ENCODE measurements at regions not wholly inside any gene's neighbourhood (a gene's known extent, or its start where the extent isn't known, plus 50 kb on each side); places are given as distances from the start of the nearest gene placed in this dataset.

- H3K9ac ChIP-seq (ENCODE audit: low read length) = no peak overlapping the region
- TF ChIP-seq, protein P1, sequence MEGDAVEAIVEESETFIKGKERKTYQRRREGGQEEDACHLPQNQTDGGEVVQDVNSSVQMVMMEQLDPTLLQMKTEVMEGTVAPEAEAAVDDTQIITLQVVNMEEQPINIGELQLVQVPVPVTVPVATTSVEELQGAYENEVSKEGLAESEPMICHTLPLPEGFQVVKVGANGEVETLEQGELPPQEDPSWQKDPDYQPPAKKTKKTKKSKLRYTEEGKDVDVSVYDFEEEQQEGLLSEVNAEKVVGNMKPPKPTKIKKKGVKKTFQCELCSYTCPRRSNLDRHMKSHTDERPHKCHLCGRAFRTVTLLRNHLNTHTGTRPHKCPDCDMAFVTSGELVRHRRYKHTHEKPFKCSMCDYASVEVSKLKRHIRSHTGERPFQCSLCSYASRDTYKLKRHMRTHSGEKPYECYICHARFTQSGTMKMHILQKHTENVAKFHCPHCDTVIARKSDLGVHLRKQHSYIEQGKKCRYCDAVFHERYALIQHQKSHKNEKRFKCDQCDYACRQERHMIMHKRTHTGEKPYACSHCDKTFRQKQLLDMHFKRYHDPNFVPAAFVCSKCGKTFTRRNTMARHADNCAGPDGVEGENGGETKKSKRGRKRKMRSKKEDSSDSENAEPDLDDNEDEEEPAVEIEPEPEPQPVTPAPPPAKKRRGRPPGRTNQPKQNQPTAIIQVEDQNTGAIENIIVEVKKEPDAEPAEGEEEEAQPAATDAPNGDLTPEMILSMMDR (IDR thresholded peaks at IDR 0.05) = no peak
- TF ChIP-seq EZH2 (IDR thresholded peaks at IDR 0.05; ENCODE audit: borderline replicate concordance, insufficient read depth, low read depth, low read length, poor library complexity, severe bottlenecking) = no peak
- DNase-seq (no peak), ATAC-seq (ENCODE audit: low read depth) (no peak)
- POLR2A ChIA-PET = no interaction called here
- 87% methylated on average over 4 of the region's 4 CpGs for WGBS (ENCODE audit: insufficient coverage)
- H3K4me3 Mint-ChIP-seq = no peak overlapping the region
- no peaks in the 10 kb centered on the region for H3K79me2 ChIP-seq (ENCODE audit: control insufficient read depth, insufficient read depth, low read length)
- H3K9me3 Mint-ChIP-seq (ENCODE audit: insufficient read depth) = no peaks in the 10 kb centered on the region
- H4K20me1 ChIP-seq (ENCODE audit: control insufficient read depth, insufficient read depth, low read length, poor library complexity, severe bottlenecking) = no peaks in the 10 kb centered on the region
- H3K4me2 ChIP-seq (replicated peaks; ENCODE audit: low read depth, low read length, poor library complexity, severe bottlenecking) = no peak overlapping the region
- H3K27me3 ChIP-seq (replicated peaks in 1 of 4; ENCODE audit: control extremely low read depth in 1 of 4, control insufficient read depth in 3 of 4, insufficient read depth in 4 of 4, low read length in 3 of 4) = no peaks in the 10 kb centered on the region
- no peak overlapping the region for H3K27ac Mint-ChIP-seq
- intact Hi-C loops (cut with micrococcal nuclease) = no loop called here
- H3K4me1 Mint-ChIP-seq = no peaks in the 10 kb centered on the region
- H3K4me3 ChIP-seq (ENCODE audit: control extremely low read depth in 1 of 5, extremely low read depth in 1 of 5, insufficient read depth in 1 of 5, low read depth in 2 of 5, low read length in 4 of 5) = no peak overlapping the region
- CTCF ChIA-PET = no interaction called here
- H3K27me3 Mint-ChIP-seq = no peaks in the 10 kb centered on the region
- H3K36me3 ChIP-seq (replicated peaks in 1 of 2; ENCODE audit: control extremely low read depth in 1 of 2, control insufficient read depth in 1 of 2, extremely low read depth in 1 of 2, insufficient read depth in 2 of 2, low read length in 1 of 2) = no peaks in the 10 kb centered on the region
- no peaks in the 10 kb centered on the region for H3K4me1 ChIP-seq (ENCODE audit: control insufficient read depth in 2 of 2, insufficient read depth in 2 of 2, low read length in 2 of 2)
- H2AFZ ChIP-seq (ENCODE audit: insufficient read depth, low read depth, low read length, poor library complexity, severe bottlenecking) = no peak overlapping the region
- no peak overlapping the region for H3K27ac ChIP-seq (ENCODE audit: low read length in 2 of 2)
- H3K9me3 ChIP-seq (ENCODE audit: control extremely low read depth in 1 of 3, control insufficient read depth in 2 of 3, insufficient read depth in 1 of 3, low read length in 2 of 3) = peaks cover 0 to 6% (median 0%) of the 10 kb centered on the region in 3 donors
Observed at GRCh38 chr2:163306647-163307046, 429.2 kb downstream of the FIGN start.

- no peak for TF ChIP-seq EZH2 (IDR thresholded peaks at IDR 0.05; ENCODE audit: borderline replicate concordance, insufficient read depth, low read depth, low read length, poor library complexity, severe bottlenecking)
- TF ChIP-seq, protein P1 (IDR thresholded peaks at IDR 0.05) = no peak
- no peaks in the 10 kb centered on the region for H3K36me3 ChIP-seq (replicated peaks in 1 of 2; ENCODE audit: control extremely low read depth in 1 of 2, control insufficient read depth in 1 of 2, extremely low read depth in 1 of 2, insufficient read depth in 2 of 2, low read length in 1 of 2)
- no peak overlapping the region for H3K4me3 ChIP-seq (ENCODE audit: control extremely low read depth in 1 of 5, extremely low read depth in 1 of 5, insufficient read depth in 1 of 5, low read depth in 2 of 5, low read length in 4 of 5)
- POLR2A ChIA-PET = no interaction called here
- ATAC-seq (ENCODE audit: low read depth) (no peak), DNase-seq (no peak)
- Mint-ChIP-seq H3K4me3 (no peak overlapping the region), H3K9me3 (ENCODE audit: insufficient read depth) (no peaks in the 10 kb centered on the region), H3K27me3 (no peaks in the 10 kb centered on the region), H3K4me1 (no peaks in the 10 kb centered on the region), H3K27ac (no peak overlapping the region)
- no peak overlapping the region for H3K9ac ChIP-seq (ENCODE audit: low read length)
- peaks cover 0 to 6% (median 0%) of the 10 kb centered on the region in 3 donors for H3K9me3 ChIP-seq (ENCODE audit: control extremely low read depth in 1 of 3, control insufficient read depth in 2 of 3, insufficient read depth in 1 of 3, low read length in 2 of 3)
- no peak overlapping the region for H2AFZ ChIP-seq (ENCODE audit: insufficient read depth, low read depth, low read length, poor library complexity, severe bottlenecking)
- no peak overlapping the region for H3K4me2 ChIP-seq (replicated peaks; ENCODE audit: low read depth, low read length, poor library complexity, severe bottlenecking)
- H3K4me1 ChIP-seq (ENCODE audit: control insufficient read depth in 2 of 2, insufficient read depth in 2 of 2, low read length in 2 of 2) = no peaks in the 10 kb centered on the region
- no peak overlapping the region for H3K27ac ChIP-seq (ENCODE audit: low read length in 2 of 2)
- intact Hi-C loops (cut with micrococcal nuclease) = no loop called here
- CTCF ChIA-PET = no interaction called here
- H3K79me2 ChIP-seq (ENCODE audit: control insufficient read depth, insufficient read depth, low read length) = no peaks in the 10 kb centered on the region
- no CpG with 5 or more reads among the region's 1 CpG for whole genome bisulfite sequencing (ENCODE audit: insufficient coverage)
- H4K20me1 ChIP-seq (ENCODE audit: control insufficient read depth, insufficient read depth, low read length, poor library complexity, severe bottlenecking) = no peaks in the 10 kb centered on the region
- no peaks in the 10 kb centered on the region for H3K27me3 ChIP-seq (replicated peaks in 1 of 4; ENCODE audit: control extremely low read depth in 1 of 4, control insufficient read depth in 3 of 4, insufficient read depth in 4 of 4, low read length in 3 of 4)
Observed at GRCh38 chr2:163302141-163302540, 433.7 kb downstream of the FIGN start.
